ENCODE measurements at regions not wholly inside any gene's neighbourhood (a gene's known extent, or its start where the extent isn't known, plus 50 kb on each side); places are given as distances from the start of the nearest gene placed in this dataset.
"Not testable (repeated sequence)": the region's sequence is repeated elsewhere in the genome, so short reads cannot be mapped to it uniquely, and the experiment has no call there.

GRCh38 chr4:10388146-10388545 is 69.1 kb downstream of the ZNF518B start:
- in situ Hi-C loops (cut with MboI; ENCODE audit: low sequenced_read_pairs); H3K9me3 ChIP-seq: not testable (repeated sequence)

GRCh38 chr4:10385994-10386394 is 71.2 kb downstream of the ZNF518B start:
- no peak for DNase-seq (ENCODE audit: low spot score in 2 of 2)
- H3K9me3 ChIP-seq, result no peaks in the 10 kb centered on the region
- H3K4me1 ChIP-seq, result no peaks in the 10 kb centered on the region
- in situ Hi-C loops (cut with MboI; ENCODE audit: low sequenced_read_pairs), result no loop called here
- H3K27me3 ChIP-seq (ENCODE audit: low read depth), result no peaks in the 10 kb centered on the region
- H3K4me3 ChIP-seq, result no peak overlapping the region
- H3K36me3 ChIP-seq (replicated peaks), result no peaks in the 10 kb centered on the region

More at GRCh38 chr4:10388146-10388545, 69.1 kb downstream of the ZNF518B start:
- H3K4me1 ChIP-seq; H3K27me3 ChIP-seq (ENCODE audit: low read depth); H3K4me3 ChIP-seq; H3K36me3 ChIP-seq (replicated peaks); DNase-seq (ENCODE audit: low spot score in 2 of 2): not testable (repeated sequence)

DNA sequence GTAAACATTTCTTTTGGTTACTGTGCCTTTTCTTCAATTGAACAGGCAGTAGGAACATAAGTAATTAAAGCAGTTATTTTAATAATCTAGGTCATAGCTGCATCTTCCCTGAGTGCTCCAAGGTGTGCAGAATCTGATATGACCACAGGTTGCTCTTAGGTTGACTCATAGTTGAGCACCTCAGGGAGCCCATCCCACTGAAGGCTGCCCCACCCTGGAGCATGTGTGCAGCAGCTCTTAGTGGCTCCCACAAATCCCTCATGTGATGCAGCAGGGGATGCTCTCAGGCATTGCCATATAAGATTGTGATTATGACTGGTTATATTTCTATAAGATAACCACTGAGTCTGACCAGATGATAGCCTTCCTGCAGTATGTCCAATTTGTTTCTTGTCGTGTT is 72.3 kb downstream of the ZNF518B start:
- H3K9me3 ChIP-seq, result no peaks in the 10 kb centered on the region
- in situ Hi-C loops (cut with MboI; ENCODE audit: low sequenced_read_pairs), result no loop called here
- no peak for DNase-seq (ENCODE audit: low spot score in 2 of 2)
- H3K4me1 ChIP-seq, result no peaks in the 10 kb centered on the region
- no peaks in the 10 kb centered on the region for H3K36me3 ChIP-seq (replicated peaks)
- H3K4me3 ChIP-seq, result no peak overlapping the region
- no peaks in the 10 kb centered on the region for H3K27me3 ChIP-seq (ENCODE audit: low read depth)

DNA sequence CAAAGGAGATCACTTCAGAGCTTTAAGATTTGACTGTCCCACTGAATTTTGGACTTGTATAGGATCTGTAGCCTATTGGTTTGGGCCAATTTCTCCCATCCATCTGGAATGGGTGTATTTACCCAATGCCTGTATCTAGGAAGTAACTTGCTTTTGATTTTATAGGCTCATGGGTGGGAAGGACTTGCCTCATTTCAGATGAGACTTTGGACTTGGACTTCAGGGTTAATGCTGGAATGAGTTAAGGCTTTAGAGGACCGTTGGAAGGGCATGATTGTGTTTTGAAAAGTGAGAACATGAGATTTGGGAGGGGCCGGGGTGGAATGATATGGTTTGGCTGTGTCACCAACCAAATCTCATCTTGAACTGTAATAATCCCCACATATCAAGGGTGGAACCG is 73.8 kb downstream of the ZNF518B start:
- in situ Hi-C loops (cut with MboI; ENCODE audit: low sequenced_read_pairs), result no loop called here
- no peak overlapping the region for H3K4me3 ChIP-seq
- DNase-seq (ENCODE audit: low spot score in 2 of 2), result no peak
- no peaks in the 10 kb centered on the region for H3K4me1 ChIP-seq
- no peaks in the 10 kb centered on the region for H3K27me3 ChIP-seq (ENCODE audit: low read depth)
- H3K36me3 ChIP-seq (replicated peaks), result no peaks in the 10 kb centered on the region
- no peaks in the 10 kb centered on the region for H3K9me3 ChIP-seq

GRCh38 chr4:10382171-10382570 is 75.1 kb downstream of the ZNF518B start:
- H3K36me3 ChIP-seq (replicated peaks); H3K9me3 ChIP-seq; DNase-seq (ENCODE audit: low spot score in 2 of 2); H3K4me3 ChIP-seq; H3K27me3 ChIP-seq (ENCODE audit: low read depth); in situ Hi-C loops (cut with MboI; ENCODE audit: low sequenced_read_pairs); H3K4me1 ChIP-seq: not testable (repeated sequence)

- no peak for DNase-seq (ENCODE audit: low spot score in 2 of 2)
- in situ Hi-C loops (cut with MboI; ENCODE audit: low sequenced_read_pairs), result no loop called here
- H3K36me3 ChIP-seq (replicated peaks), result no peaks in the 10 kb centered on the region
- no peak overlapping the region for H3K4me3 ChIP-seq
- H3K27me3 ChIP-seq (ENCODE audit: low read depth), result no peaks in the 10 kb centered on the region
- H3K9me3 ChIP-seq, result no peaks in the 10 kb centered on the region
- H3K4me1 ChIP-seq, result no peaks in the 10 kb centered on the region
These were observed 76.1 kb downstream of the ZNF518B start for GRCh38 chr4:10381146-10381545.

DNA sequence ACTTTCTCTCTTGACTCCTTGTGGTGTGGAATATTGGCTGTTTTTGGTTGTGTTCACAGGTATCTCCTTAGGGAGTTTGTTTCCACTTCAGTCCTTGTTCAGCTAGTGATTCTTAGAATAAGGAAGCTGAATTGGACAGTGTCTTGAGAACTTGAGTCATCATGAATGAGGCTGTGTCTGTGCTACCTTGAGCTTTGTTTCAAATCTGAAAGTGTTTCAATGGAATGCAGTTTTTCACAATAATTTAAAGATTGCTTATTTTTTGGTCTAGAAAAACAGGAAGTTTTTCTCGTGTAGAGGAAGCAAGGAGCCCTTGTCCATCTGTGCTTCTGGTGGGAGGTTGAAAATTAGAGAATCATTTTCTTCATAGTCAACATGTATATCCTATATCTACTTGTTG is 76.5 kb downstream of the ZNF518B start:
- no peaks in the 10 kb centered on the region for H3K27me3 ChIP-seq (ENCODE audit: low read depth)
- H3K36me3 ChIP-seq (replicated peaks), result no peaks in the 10 kb centered on the region
- no peak for DNase-seq (ENCODE audit: low spot score in 2 of 2)
- H3K9me3 ChIP-seq, result no peaks in the 10 kb centered on the region
- no peaks in the 10 kb centered on the region for H3K4me1 ChIP-seq
- in situ Hi-C loops (cut with MboI; ENCODE audit: low sequenced_read_pairs), result no loop called here
- no peak overlapping the region for H3K4me3 ChIP-seq

- Histone ChIP-seq H3K4me1 (no peaks in the 10 kb centered on the region), H3K36me3 (replicated peaks) (no peaks in the 10 kb centered on the region), H3K27me3 (ENCODE audit: low read depth) (no peaks in the 10 kb centered on the region), H3K4me3 (no peak overlapping the region), H3K9me3 (no peaks in the 10 kb centered on the region)
- peak; percentile 29 to 48 for DNase-seq (ENCODE audit: low spot score in 2 of 2)
- in situ Hi-C loops (cut with MboI; ENCODE audit: low sequenced_read_pairs), result no loop called here
These were observed 85.3 kb downstream of the ZNF518B start for GRCh38 chr4:10371869-10372471.

DNA sequence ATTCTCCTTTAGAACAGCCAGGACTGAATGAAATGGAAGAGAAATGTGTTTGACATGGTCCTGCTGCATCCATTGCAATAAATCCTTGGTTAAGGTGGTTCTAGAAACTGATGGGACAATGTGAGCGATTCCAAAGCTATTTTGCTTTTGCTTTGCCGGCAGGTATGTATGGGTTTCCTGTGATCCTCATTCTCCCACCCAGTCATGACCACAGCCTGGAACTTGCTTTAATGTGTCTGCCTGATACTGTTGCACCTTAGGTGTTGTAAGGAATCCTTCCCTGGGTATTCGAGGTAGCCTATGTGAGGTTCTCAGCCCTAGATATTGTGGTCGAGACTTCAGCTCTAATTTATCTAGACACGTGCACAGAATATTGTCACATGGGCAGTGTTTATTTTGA is 86.1 kb downstream of the ZNF518B start:
- Histone ChIP-seq H3K4me1 (no peaks in the 10 kb centered on the region), H3K36me3 (replicated peaks) (no peaks in the 10 kb centered on the region), H3K4me3 (no peak overlapping the region), H3K27me3 (ENCODE audit: low read depth) (no peaks in the 10 kb centered on the region), H3K9me3 (no peaks in the 10 kb centered on the region)
- no peak for DNase-seq (ENCODE audit: low spot score in 2 of 2)
- in situ Hi-C loops (cut with MboI; ENCODE audit: low sequenced_read_pairs), result no loop called here

- Histone ChIP-seq H3K27me3 (ENCODE audit: low read depth) (no peaks in the 10 kb centered on the region), H3K4me3 (no peak overlapping the region), H3K36me3 (replicated peaks) (no peaks in the 10 kb centered on the region), H3K4me1 (no peaks in the 10 kb centered on the region), H3K9me3 (no peaks in the 10 kb centered on the region)
- no peak for DNase-seq (ENCODE audit: low spot score in 2 of 2)
- in situ Hi-C loops (cut with MboI; ENCODE audit: low sequenced_read_pairs), result no loop called here
These were observed 87.7 kb downstream of the ZNF518B start for GRCh38 chr4:10369517-10369916.

- Histone ChIP-seq H3K4me1 (no peaks in the 10 kb centered on the region), H3K27me3 (ENCODE audit: low read depth) (no peaks in the 10 kb centered on the region), H3K4me3 (no peak overlapping the region), H3K9me3 (no peaks in the 10 kb centered on the region), H3K36me3 (replicated peaks) (no peaks in the 10 kb centered on the region)
- DNase-seq (ENCODE audit: low spot score in 2 of 2), result no peak
- in situ Hi-C loops (cut with MboI; ENCODE audit: low sequenced_read_pairs), result no loop called here
These were observed 90.6 kb downstream of the ZNF518B start for GRCh38 chr4:10366628-10367027.

DNA sequence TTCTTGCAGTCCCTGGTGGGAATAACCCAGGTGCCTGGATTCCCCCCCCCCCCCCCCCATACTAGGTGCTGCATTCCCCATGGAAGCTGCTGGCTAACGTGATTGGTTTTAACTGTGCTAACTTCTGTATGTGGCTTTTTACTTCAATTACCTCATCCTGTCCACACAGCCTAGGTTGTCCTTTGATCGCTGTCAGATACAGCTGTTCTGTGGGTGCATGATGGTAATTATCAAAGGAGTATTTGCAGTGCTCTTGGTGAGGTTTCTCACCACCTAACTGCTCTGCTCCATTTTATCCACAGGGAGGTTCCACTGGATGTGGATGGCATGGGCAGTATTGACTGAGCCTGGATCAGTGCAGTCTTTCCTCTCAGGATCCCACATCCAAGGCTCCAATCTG is 93.0 kb downstream of the ZNF518B start:
- in situ Hi-C loops (cut with MboI; ENCODE audit: low sequenced_read_pairs), result no loop called here
- Histone ChIP-seq H3K9me3 (no peaks in the 10 kb centered on the region), H3K4me3 (no peak overlapping the region), H3K4me1 (no peaks in the 10 kb centered on the region), H3K36me3 (replicated peaks) (no peaks in the 10 kb centered on the region), H3K27me3 (ENCODE audit: low read depth) (no peaks in the 10 kb centered on the region)
- DNase-seq (ENCODE audit: low spot score in 2 of 2), result no peak

DNA sequence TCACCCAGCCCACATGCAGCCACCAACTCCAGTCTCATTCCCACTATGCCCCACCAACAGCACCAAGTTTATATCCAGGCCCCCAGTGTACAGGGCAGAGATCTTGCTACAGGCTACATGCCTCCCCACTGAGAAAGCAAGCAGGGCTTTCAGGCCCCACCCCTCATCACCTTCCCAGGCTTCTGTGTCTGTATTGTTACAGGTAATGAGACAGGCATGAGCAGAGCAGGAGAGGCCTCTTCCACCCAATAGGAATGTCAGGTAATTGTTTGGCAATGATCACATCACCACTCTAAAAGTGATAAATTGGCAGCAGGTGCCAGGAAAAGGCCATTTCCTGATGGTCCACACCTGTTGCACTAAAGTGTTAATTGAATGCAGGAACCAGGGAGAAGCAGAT is 102.5 kb downstream of the ZNF518B start:
- Histone ChIP-seq H3K36me3 (replicated peaks) (no peaks in the 10 kb centered on the region), H3K4me3 (no peak overlapping the region), H3K9me3 (no peaks in the 10 kb centered on the region), H3K4me1 (no peaks in the 10 kb centered on the region), H3K27me3 (ENCODE audit: low read depth) (no peaks in the 10 kb centered on the region)
- in situ Hi-C loops (cut with MboI; ENCODE audit: low sequenced_read_pairs), result no loop called here
- DNase-seq (ENCODE audit: low spot score in 2 of 2), result no peak

DNA sequence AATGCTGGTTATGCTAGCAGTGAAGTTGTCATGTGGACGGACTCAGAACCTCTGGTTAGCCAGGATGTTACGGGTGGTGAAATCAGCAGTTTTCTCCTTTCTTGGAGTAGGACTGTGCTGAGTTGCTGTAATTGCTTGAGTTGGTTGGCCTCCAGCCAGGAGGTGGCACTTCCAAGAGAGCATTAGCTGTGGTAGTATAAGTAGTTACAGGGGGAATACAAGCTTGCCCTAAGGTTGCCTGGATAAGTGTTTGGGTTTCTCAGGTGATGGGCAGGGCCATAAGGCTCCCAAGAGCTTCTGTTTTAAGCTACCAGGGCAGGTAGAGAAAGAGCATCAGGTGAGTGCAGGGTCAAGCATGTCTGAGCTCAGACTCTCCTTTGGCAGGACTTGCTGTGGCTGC is 103.0 kb downstream of the ZNF518B start:
- no peak for DNase-seq (ENCODE audit: low spot score in 2 of 2)
- Histone ChIP-seq H3K27me3 (ENCODE audit: low read depth) (no peaks in the 10 kb centered on the region), H3K9me3 (no peaks in the 10 kb centered on the region), H3K36me3 (replicated peaks) (no peaks in the 10 kb centered on the region), H3K4me1 (no peaks in the 10 kb centered on the region), H3K4me3 (no peak overlapping the region)
- in situ Hi-C loops (cut with MboI; ENCODE audit: low sequenced_read_pairs), result no loop called here

GRCh38 chr4:10353110-10353509 is 104.1 kb downstream of the ZNF518B start:
- Histone ChIP-seq H3K4me1 (no peaks in the 10 kb centered on the region), H3K9me3 (no peaks in the 10 kb centered on the region), H3K36me3 (replicated peaks) (no peaks in the 10 kb centered on the region), H3K27me3 (ENCODE audit: low read depth) (no peaks in the 10 kb centered on the region), H3K4me3 (no peak overlapping the region)
- DNase-seq (ENCODE audit: low spot score in 2 of 2), result no peak
- in situ Hi-C loops (cut with MboI; ENCODE audit: low sequenced_read_pairs), result no loop called here

All from HAP-1 (cell line).